Thyroid gland (tissue), 4 donors: ENCODE measurements at regions not wholly inside any gene's neighbourhood (a gene's known extent, or its start where the extent isn't known, plus 50 kb on each side); places are given as distances from the start of the nearest gene placed in this dataset.

ENCODE experiments used
- POLR2A ChIP-seq, 2 donors: fragments of 450-650 bp; IDR thresholded peaks; one replicate each; pipeline ENCODE4 v1.6.1; 2017; ENCODE audit warnings: antibody characterized with exemption in 2 of 2, mild to moderate bottlenecking in 2 of 2, moderate library complexity in 1 of 2
- TF ChIP-seq, protein P1 (sequence below), 6 experiments: fragments of 200-600 bp in 3 of 6; fragments of 450-650 bp in 3 of 6; sonication (generic) in 3 of 6; IDR thresholded peaks; one replicate each; pipeline ENCODE4 v1.5.1; 2016 to 2019; ENCODE audit warnings: antibody characterized with exemption in 6 of 6, mild to moderate bottlenecking in 2 of 6, inconsistent platforms in 1 of 6, moderate library complexity in 1 of 6

DNA sequence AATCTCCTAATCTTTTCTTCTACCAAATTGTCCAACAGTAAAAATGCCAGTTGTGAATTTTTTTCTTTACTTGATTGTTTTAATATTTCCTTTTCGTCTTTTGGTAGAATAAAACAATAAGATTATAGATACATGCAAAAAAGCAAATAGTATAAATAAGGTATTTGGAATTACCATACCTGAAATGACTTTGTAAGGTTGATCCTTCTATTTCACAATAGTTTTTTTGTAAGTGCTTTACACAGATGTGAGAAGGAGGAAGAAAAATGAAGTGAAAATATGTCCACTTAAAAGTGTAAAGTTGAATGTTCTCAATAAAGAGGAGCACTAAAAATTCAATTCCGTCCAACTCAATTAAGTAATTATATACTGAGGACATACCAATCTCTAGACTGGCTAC is 457.6 kb downstream of the UTRN start:
- TF ChIP-seq, protein P1, sequence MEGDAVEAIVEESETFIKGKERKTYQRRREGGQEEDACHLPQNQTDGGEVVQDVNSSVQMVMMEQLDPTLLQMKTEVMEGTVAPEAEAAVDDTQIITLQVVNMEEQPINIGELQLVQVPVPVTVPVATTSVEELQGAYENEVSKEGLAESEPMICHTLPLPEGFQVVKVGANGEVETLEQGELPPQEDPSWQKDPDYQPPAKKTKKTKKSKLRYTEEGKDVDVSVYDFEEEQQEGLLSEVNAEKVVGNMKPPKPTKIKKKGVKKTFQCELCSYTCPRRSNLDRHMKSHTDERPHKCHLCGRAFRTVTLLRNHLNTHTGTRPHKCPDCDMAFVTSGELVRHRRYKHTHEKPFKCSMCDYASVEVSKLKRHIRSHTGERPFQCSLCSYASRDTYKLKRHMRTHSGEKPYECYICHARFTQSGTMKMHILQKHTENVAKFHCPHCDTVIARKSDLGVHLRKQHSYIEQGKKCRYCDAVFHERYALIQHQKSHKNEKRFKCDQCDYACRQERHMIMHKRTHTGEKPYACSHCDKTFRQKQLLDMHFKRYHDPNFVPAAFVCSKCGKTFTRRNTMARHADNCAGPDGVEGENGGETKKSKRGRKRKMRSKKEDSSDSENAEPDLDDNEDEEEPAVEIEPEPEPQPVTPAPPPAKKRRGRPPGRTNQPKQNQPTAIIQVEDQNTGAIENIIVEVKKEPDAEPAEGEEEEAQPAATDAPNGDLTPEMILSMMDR (IDR thresholded peaks at IDR 0.05) = no peak
- no peak for TF ChIP-seq POLR2A (IDR thresholded peaks at IDR 0.05)
